ENCODE measurements at regions not wholly inside any gene's neighbourhood (a gene's known extent, or its start where the extent isn't known, plus 50 kb on each side); places are given as distances from the start of the nearest gene placed in this dataset.

GRCh38 chr1:195591917-195592672 lies 1016.1 kb downstream of the KCNT2 start:
- TF ChIP-seq POLR2A (IDR thresholded peaks at IDR 0.05; ENCODE audit: low read depth, low read length) = no peak
- no peak for TF ChIP-seq POLR2AphosphoS5 (IDR thresholded peaks at IDR 0.05; ENCODE audit: low read depth, low read length)
- no peak for TF ChIP-seq TAF1 (IDR thresholded peaks at IDR 0.05; ENCODE audit: low read depth, low read length)
- TF ChIP-seq POU2F2 (IDR thresholded peaks at IDR 0.05; ENCODE audit: low read depth, low read length) = no peak
- no peak for TF ChIP-seq PAX5 (IDR thresholded peaks at IDR 0.05; ENCODE audit: insufficient read depth, low read length, severe bottlenecking)
- TF ChIP-seq SPI1 (IDR thresholded peaks at IDR 0.05; ENCODE audit: low read depth, low read length) = no peak
